GM21825 (cell line): ENCODE measurements at regions not wholly inside any gene's neighbourhood (a gene's known extent, or its start where the extent isn't known, plus 50 kb on each side); places are given as distances from the start of the nearest gene placed in this dataset.
"Not testable (repeated sequence)": the region's sequence is repeated elsewhere in the genome, so short reads cannot be mapped to it uniquely, and the experiment has no call there.

ENCODE experiments used
- ATAC-seq: cut with Tn5 transposase; IDR thresholded peaks from one replicate; pipeline ENCODE4 v1.9.1; 2021; ENCODE audit warnings: mild to moderate bottlenecking, moderate library complexity; ENCODE audit not compliant: unreplicated experiment

- not testable (repeated sequence) for ATAC-seq
These were observed 1372.6 kb downstream of the FOXD4L5 start for GRCh38 chr9:63912451-63912850.

GRCh38 chr9:63909076-63909475 lies 1375.9 kb downstream of the FOXD4L5 start:
- ATAC-seq = not testable (repeated sequence)

GRCh38 chr9:63899637-63900190 lies 1385.3 kb downstream of the FOXD4L5 start:
- not testable (repeated sequence) for ATAC-seq

- not testable (repeated sequence) for ATAC-seq
These were observed 1403.6 kb downstream of the FOXD4L5 start for GRCh38 chr9:63881386-63881785.

GRCh38 chr9:63876380-63876779 lies 1408.6 kb downstream of the FOXD4L5 start:
- not testable (repeated sequence) for ATAC-seq

- no peak for ATAC-seq
These were observed 1425.4 kb downstream of the FOXD4L5 start for GRCh38 chr9:63859475-63860215.

GRCh38 chr9:63859090-63859474 lies 1425.9 kb downstream of the FOXD4L5 start:
- ATAC-seq = not testable (repeated sequence)

GRCh38 chr9:63853140-63853751 lies 1431.8 kb downstream of the FOXD4L5 start:
- ATAC-seq = not testable (repeated sequence)

- not testable (repeated sequence) for ATAC-seq
These were observed 1460.2 kb downstream of the FOXD4L5 start for GRCh38 chr9:63824804-63825203.

GRCh38 chr9:63823375-63824201 lies 1461.4 kb downstream of the FOXD4L5 start:
- ATAC-seq = not testable (repeated sequence)

- not testable (repeated sequence) for ATAC-seq
These were observed 1462.2 kb downstream of the FOXD4L5 start for GRCh38 chr9:63822615-63823374.

- not testable (repeated sequence) for ATAC-seq
These were observed 1463.7 kb downstream of the FOXD4L5 start for GRCh38 chr9:63821293-63821692.

- not testable (repeated sequence) for ATAC-seq
These were observed 1464.1 kb downstream of the FOXD4L5 start for GRCh38 chr9:63820882-63821281.

- not testable (repeated sequence) for ATAC-seq
These were observed 1464.6 kb downstream of the FOXD4L5 start for GRCh38 chr9:63820383-63820782.

GRCh38 chr9:63817622-63818518 lies 1467.1 kb downstream of the FOXD4L5 start:
- peak; percentile 64 for ATAC-seq

GRCh38 chr9:63816751-63817621 lies 1468.0 kb downstream of the FOXD4L5 start:
- ATAC-seq = peak; percentile 71

- not testable (repeated sequence) for ATAC-seq
These were observed 1469.9 kb downstream of the FOXD4L5 start for GRCh38 chr9:63814970-63815669.
